ENCODE measurements at regions not wholly inside any gene's neighbourhood (a gene's known extent, or its start where the extent isn't known, plus 50 kb on each side); places are given as distances from the start of the nearest gene placed in this dataset.
"Not testable (repeated sequence)": the region's sequence is repeated elsewhere in the genome, so short reads cannot be mapped to it uniquely, and the experiment has no call there.

GRCh38 chr9:81321551-81321950 is 367.8 kb downstream of the TLE1 start:
- DNase-seq, result no peak

GRCh38 chr9:81320909-81321482 is 368.4 kb downstream of the TLE1 start:
- DNase-seq, result no peak

- DNase-seq, result no peak
Observed at GRCh38 chr9:81318571-81318970, 370.8 kb downstream of the TLE1 start.

GRCh38 chr9:81317939-81318338 is 371.4 kb downstream of the TLE1 start:
- DNase-seq, result no peak

GRCh38 chr9:81317223-81317622 is 372.1 kb downstream of the TLE1 start:
- DNase-seq, result no peak

- DNase-seq, result no peak
Observed at GRCh38 chr9:81314490-81314889, 374.9 kb downstream of the TLE1 start.

GRCh38 chr9:81313877-81314276 is 375.5 kb downstream of the TLE1 start:
- no peak for DNase-seq

- DNase-seq, result no peak
Observed at GRCh38 chr9:81312346-81312745, 377.0 kb downstream of the TLE1 start.

GRCh38 chr9:81308404-81308803 is 380.9 kb downstream of the TLE1 start:
- no peak for DNase-seq

- DNase-seq, result not testable (repeated sequence)
Observed at GRCh38 chr9:81307791-81308190, 381.6 kb downstream of the TLE1 start.

- no peak for DNase-seq
Observed at GRCh38 chr9:81305561-81306182, 383.7 kb downstream of the TLE1 start.

GRCh38 chr9:81303658-81304057 is 385.7 kb downstream of the TLE1 start:
- no peak for DNase-seq

- no peak for DNase-seq
Observed at GRCh38 chr9:81293651-81294050, 395.7 kb downstream of the TLE1 start.

GRCh38 chr9:81292056-81292805 is 397.1 kb downstream of the TLE1 start:
- no peak for DNase-seq

- no peak for DNase-seq
Observed at GRCh38 chr9:81289622-81290021, 399.7 kb downstream of the TLE1 start.

GRCh38 chr9:81268048-81268447 is 421.3 kb downstream of the TLE1 start:
- no peak for DNase-seq

GRCh38 chr9:81266674-81267073 is 422.7 kb downstream of the TLE1 start:
- no peak for DNase-seq

- no peak for DNase-seq
Observed at GRCh38 chr9:81266086-81266485, 423.3 kb downstream of the TLE1 start.

- no peak for DNase-seq
Observed at GRCh38 chr9:81264516-81264915, 424.8 kb downstream of the TLE1 start.

GRCh38 chr9:81259896-81260295 is 429.5 kb downstream of the TLE1 start:
- no peak for DNase-seq

GRCh38 chr9:81256368-81256767 is 433.0 kb downstream of the TLE1 start:
- no peak for DNase-seq

GRCh38 chr9:81250606-81251005 is 438.7 kb downstream of the TLE1 start:
- DNase-seq, result no peak

GRCh38 chr9:81250041-81250440 is 439.3 kb downstream of the TLE1 start:
- no peak for DNase-seq

GRCh38 chr9:81245254-81245956 is 443.9 kb downstream of the TLE1 start:
- no peak for DNase-seq

All from activated naive CD4-positive, alpha-beta T cell (primary cell).